ENCODE measurements at regions not wholly inside any gene's neighbourhood (a gene's known extent, or its start where the extent isn't known, plus 50 kb on each side); places are given as distances from the start of the nearest gene placed in this dataset.
A peak's percentile ranks its signal among the peaks of the same experiment; 100 is the strongest.

DNA sequence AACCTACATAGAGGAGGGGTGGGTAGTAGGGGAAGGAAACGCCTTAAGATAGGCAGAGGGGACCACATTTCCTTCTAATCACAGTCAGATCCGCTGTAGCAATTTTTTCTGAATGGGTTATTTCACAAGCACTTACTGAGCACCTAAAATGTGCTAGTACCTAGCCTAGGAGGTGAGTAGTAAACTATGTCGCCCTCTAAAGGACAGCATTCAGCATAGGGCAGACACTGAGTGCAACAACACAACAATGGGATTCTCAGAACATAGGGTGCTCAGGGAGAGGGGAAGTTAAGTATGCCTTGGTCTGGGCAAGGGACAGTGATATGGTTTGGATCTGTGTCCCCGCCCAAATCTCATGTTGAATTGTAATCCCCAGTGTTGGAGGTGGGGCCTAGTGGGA, 166.1 kb upstream of the RAB6C start:
- Histone ChIP-seq H3K36me3 (no peaks in the 10 kb centered on the region), H3K4me3 (no peak overlapping the region), H3F3A (ENCODE audit: low read depth) (no peaks in the 10 kb centered on the region), H3K9ac (no peak overlapping the region), H3K4me1 (no peaks in the 10 kb centered on the region), H3K9me3 (ENCODE audit: low read depth) (no peaks in the 10 kb centered on the region), H3K27ac (no peak overlapping the region), H3K79me2 (ENCODE audit: low read depth) (no peaks in the 10 kb centered on the region), H3K27me3 (no peaks in the 10 kb centered on the region), H3K4me2 (no peak overlapping the region), H2AFZ (replicated peaks) (no peak overlapping the region), H4K20me1 (ENCODE audit: low read depth) (no peaks in the 10 kb centered on the region)
- Mint-ChIP-seq H3K36me3 (peaks cover 2% of the 10 kb centered on the region), H3K27me3 (ENCODE audit: insufficient read depth, low read depth) (no peaks in the 10 kb centered on the region), H3K27ac (no peak overlapping the region), H3K9me3 (peaks cover 11% of the 10 kb centered on the region), H3K4me3 (no peak overlapping the region), H3K4me1 (peaks cover 3% of the 10 kb centered on the region)
- DNase-seq (ENCODE audit: low spot score): no peak
- TF ChIP-seq, protein P1, sequence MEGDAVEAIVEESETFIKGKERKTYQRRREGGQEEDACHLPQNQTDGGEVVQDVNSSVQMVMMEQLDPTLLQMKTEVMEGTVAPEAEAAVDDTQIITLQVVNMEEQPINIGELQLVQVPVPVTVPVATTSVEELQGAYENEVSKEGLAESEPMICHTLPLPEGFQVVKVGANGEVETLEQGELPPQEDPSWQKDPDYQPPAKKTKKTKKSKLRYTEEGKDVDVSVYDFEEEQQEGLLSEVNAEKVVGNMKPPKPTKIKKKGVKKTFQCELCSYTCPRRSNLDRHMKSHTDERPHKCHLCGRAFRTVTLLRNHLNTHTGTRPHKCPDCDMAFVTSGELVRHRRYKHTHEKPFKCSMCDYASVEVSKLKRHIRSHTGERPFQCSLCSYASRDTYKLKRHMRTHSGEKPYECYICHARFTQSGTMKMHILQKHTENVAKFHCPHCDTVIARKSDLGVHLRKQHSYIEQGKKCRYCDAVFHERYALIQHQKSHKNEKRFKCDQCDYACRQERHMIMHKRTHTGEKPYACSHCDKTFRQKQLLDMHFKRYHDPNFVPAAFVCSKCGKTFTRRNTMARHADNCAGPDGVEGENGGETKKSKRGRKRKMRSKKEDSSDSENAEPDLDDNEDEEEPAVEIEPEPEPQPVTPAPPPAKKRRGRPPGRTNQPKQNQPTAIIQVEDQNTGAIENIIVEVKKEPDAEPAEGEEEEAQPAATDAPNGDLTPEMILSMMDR (IDR thresholded peaks at IDR 0.05): peak; percentile 29
- TF ChIP-seq EZH2phosphoT487 (IDR thresholded peaks at IDR 0.05) (no peak), EZH2 (IDR thresholded peaks at IDR 0.05) (no peak)

- Histone ChIP-seq H3K4me2 (no peak overlapping the region), H3K27ac (no peak overlapping the region), H3K27me3 (no peaks in the 10 kb centered on the region), H4K20me1 (ENCODE audit: low read depth) (no peaks in the 10 kb centered on the region), H3K79me2 (ENCODE audit: low read depth) (no peaks in the 10 kb centered on the region), H3K4me1 (no peaks in the 10 kb centered on the region), H3K9ac (no peak overlapping the region), H3F3A (ENCODE audit: low read depth) (no peaks in the 10 kb centered on the region), H3K4me3 (no peak overlapping the region), H3K36me3 (no peaks in the 10 kb centered on the region), H3K9me3 (ENCODE audit: low read depth) (no peaks in the 10 kb centered on the region), H2AFZ (replicated peaks) (no peak overlapping the region)
- no peak overlapping the region for H3K4me3 Mint-ChIP-seq
- no peaks in the 10 kb centered on the region for H3K27me3 Mint-ChIP-seq (ENCODE audit: insufficient read depth, low read depth)
- no peak overlapping the region for H3K27ac Mint-ChIP-seq
- H3K36me3 Mint-ChIP-seq: peaks cover 2% of the 10 kb centered on the region
- H3K4me1 Mint-ChIP-seq: no peaks in the 10 kb centered on the region
- no peak for TF ChIP-seq EZH2 (IDR thresholded peaks at IDR 0.05)
- TF ChIP-seq, protein P1 (IDR thresholded peaks at IDR 0.05): no peak
- TF ChIP-seq EZH2phosphoT487 (IDR thresholded peaks at IDR 0.05): no peak
- no peak for DNase-seq (ENCODE audit: low spot score)
- peaks cover 11% of the 10 kb centered on the region for H3K9me3 Mint-ChIP-seq
These were observed 162.5 kb upstream of the RAB6C start for GRCh38 chr2:129816813-129817574.

GRCh38 chr2:129819855-129820254, 159.6 kb upstream of the RAB6C start:
- no peak overlapping the region for H3K4me3 ChIP-seq
- no peak overlapping the region for H3K27ac ChIP-seq
- no peaks in the 10 kb centered on the region for H3K79me2 ChIP-seq (ENCODE audit: low read depth)
- H3K4me1 ChIP-seq: no peaks in the 10 kb centered on the region
- no peaks in the 10 kb centered on the region for H4K20me1 ChIP-seq (ENCODE audit: low read depth)
- Mint-ChIP-seq H3K27ac (no peak overlapping the region), H3K4me3 (no peak overlapping the region), H3K27me3 (ENCODE audit: insufficient read depth, low read depth) (no peaks in the 10 kb centered on the region), H3K4me1 (no peaks in the 10 kb centered on the region), H3K9me3 (peaks cover 11% of the 10 kb centered on the region), H3K36me3 (peaks cover 2% of the 10 kb centered on the region)
- H3F3A ChIP-seq (ENCODE audit: low read depth): no peaks in the 10 kb centered on the region
- H3K27me3 ChIP-seq: no peaks in the 10 kb centered on the region
- TF ChIP-seq, protein P1 (IDR thresholded peaks at IDR 0.05): no peak
- TF ChIP-seq EZH2phosphoT487 (IDR thresholded peaks at IDR 0.05) (no peak), EZH2 (IDR thresholded peaks at IDR 0.05) (no peak)
- no peak for DNase-seq (ENCODE audit: low spot score)
- H3K36me3 ChIP-seq: no peaks in the 10 kb centered on the region
- H3K4me2 ChIP-seq: no peak overlapping the region
- no peak overlapping the region for H3K9ac ChIP-seq
- no peak overlapping the region for H2AFZ ChIP-seq (replicated peaks)
- no peaks in the 10 kb centered on the region for H3K9me3 ChIP-seq (ENCODE audit: low read depth)

Measured in neural progenitor cell (in vitro differentiated cells).